ENCODE measurements at regions not wholly inside any gene's neighbourhood (a gene's known extent, or its start where the extent isn't known, plus 50 kb on each side); places are given as distances from the start of the nearest gene placed in this dataset.

GRCh38 chr6:141169419-141169818 lies 963.3 kb upstream of the GJE1 start:
- Histone ChIP-seq H3K4me3 (ENCODE audit: low read depth, low read length) (no peak overlapping the region), H3K36me3 (ENCODE audit: control insufficient read depth, insufficient read depth, low read length) (no peaks in the 10 kb centered on the region), H3K9me3 (no peaks in the 10 kb centered on the region), H3K27me3 (replicated peaks; ENCODE audit: control insufficient read depth, insufficient read depth, low read length) (no peaks in the 10 kb centered on the region), H3K4me1 (no peaks in the 10 kb centered on the region)
- no peaks in the 10 kb centered on the region for H3K4me1 Mint-ChIP-seq (ENCODE audit: low read depth, unreplicated experiment)
- H3K4me3 Mint-ChIP-seq (ENCODE audit: unreplicated experiment): no peak overlapping the region
- peaks cover 6% of the 10 kb centered on the region for H3K9me3 Mint-ChIP-seq (ENCODE audit: unreplicated experiment)
- ChIA-PET POLR2A (no interaction called here), CTCF (no interaction called here)
- intact Hi-C loops (cut with micrococcal nuclease; ENCODE audit: unreplicated experiment): no loop called here
- BruUV-seq (replicated peaks): no TSS peak
- H3K27ac Mint-ChIP-seq (ENCODE audit: unreplicated experiment): no peak overlapping the region
- H3K27me3 Mint-ChIP-seq (ENCODE audit: insufficient read depth, unreplicated experiment): no peaks in the 10 kb centered on the region
- no peak for TF ChIP-seq CTCF (IDR thresholded peaks at IDR 0.05; ENCODE audit: insufficient read depth in 1 of 2, low read depth in 1 of 2, low read length in 1 of 2, severe bottlenecking in 1 of 2, unreplicated experiment in 1 of 2)
- DNase-seq: no peak
- no peaks in the 10 kb centered on the region for H3K36me3 Mint-ChIP-seq (ENCODE audit: insufficient read depth, unreplicated experiment)

GRCh38 chr6:141167945-141168344 lies 964.8 kb upstream of the GJE1 start:
- ChIA-PET CTCF (no interaction called here), POLR2A (no interaction called here)
- Histone ChIP-seq H3K4me3 (ENCODE audit: low read depth, low read length) (no peak overlapping the region), H3K4me1 (no peaks in the 10 kb centered on the region), H3K36me3 (ENCODE audit: control insufficient read depth, insufficient read depth, low read length) (no peaks in the 10 kb centered on the region), H3K9me3 (no peaks in the 10 kb centered on the region), H3K27me3 (replicated peaks; ENCODE audit: control insufficient read depth, insufficient read depth, low read length) (no peaks in the 10 kb centered on the region)
- H3K36me3 Mint-ChIP-seq (ENCODE audit: insufficient read depth, unreplicated experiment): no peaks in the 10 kb centered on the region
- no peak overlapping the region for H3K4me3 Mint-ChIP-seq (ENCODE audit: unreplicated experiment)
- no peak for DNase-seq
- peaks cover 6% of the 10 kb centered on the region for H3K9me3 Mint-ChIP-seq (ENCODE audit: unreplicated experiment)
- TF ChIP-seq CTCF (IDR thresholded peaks at IDR 0.05; ENCODE audit: insufficient read depth in 1 of 2, low read depth in 1 of 2, low read length in 1 of 2, severe bottlenecking in 1 of 2, unreplicated experiment in 1 of 2): no peak
- no peak overlapping the region for H3K27ac Mint-ChIP-seq (ENCODE audit: unreplicated experiment)
- H3K4me1 Mint-ChIP-seq (ENCODE audit: low read depth, unreplicated experiment): no peaks in the 10 kb centered on the region
- BruUV-seq (replicated peaks): no TSS peak
- intact Hi-C loops (cut with micrococcal nuclease; ENCODE audit: unreplicated experiment): no loop called here
- H3K27me3 Mint-ChIP-seq (ENCODE audit: insufficient read depth, unreplicated experiment): no peaks in the 10 kb centered on the region

- intact Hi-C loops (cut with micrococcal nuclease; ENCODE audit: unreplicated experiment): no loop called here
- Mint-ChIP-seq H3K27ac (ENCODE audit: unreplicated experiment) (no peak overlapping the region), H3K4me1 (ENCODE audit: low read depth, unreplicated experiment) (no peaks in the 10 kb centered on the region), H3K36me3 (ENCODE audit: insufficient read depth, unreplicated experiment) (no peaks in the 10 kb centered on the region), H3K9me3 (ENCODE audit: unreplicated experiment) (peaks cover 6% of the 10 kb centered on the region), H3K27me3 (ENCODE audit: insufficient read depth, unreplicated experiment) (no peaks in the 10 kb centered on the region), H3K4me3 (ENCODE audit: unreplicated experiment) (no peak overlapping the region)
- Histone ChIP-seq H3K4me1 (no peaks in the 10 kb centered on the region), H3K9me3 (no peaks in the 10 kb centered on the region), H3K27me3 (replicated peaks; ENCODE audit: control insufficient read depth, insufficient read depth, low read length) (no peaks in the 10 kb centered on the region), H3K36me3 (ENCODE audit: control insufficient read depth, insufficient read depth, low read length) (no peaks in the 10 kb centered on the region), H3K4me3 (ENCODE audit: low read depth, low read length) (no peak overlapping the region)
- BruUV-seq (replicated peaks): no TSS peak
- CTCF ChIA-PET: no interaction called here
- POLR2A ChIA-PET: no interaction called here
- TF ChIP-seq CTCF (IDR thresholded peaks at IDR 0.05; ENCODE audit: insufficient read depth in 1 of 2, low read depth in 1 of 2, low read length in 1 of 2, severe bottlenecking in 1 of 2, unreplicated experiment in 1 of 2): no peak
- no peak for DNase-seq
Measured at GRCh38 chr6:141165002-141165665, 967.6 kb upstream of the GJE1 start.
